GM12875 (cell line): ENCODE measurements at regions not wholly inside any gene's neighbourhood (a gene's known extent, or its start where the extent isn't known, plus 50 kb on each side); places are given as distances from the start of the nearest gene placed in this dataset.

Source experiments
- H3K4me3 ChIP-seq: one replicate; pipeline ENCODE4 v1.5.1; 2011; ENCODE audit warnings: low read depth, low read length, control low read depth
- TF ChIP-seq, protein P1 (sequence below): IDR thresholded peaks from 2 replicates; pipeline ENCODE4 v1.5.1; 2011; ENCODE audit warnings: low read depth, mild to moderate bottlenecking, control low read depth, inconsistent platforms, low read length, moderate library complexity, borderline replicate concordance; ENCODE audit not compliant: insufficient read depth

GRCh38 chr7:25989140-25989705 is 162.8 kb upstream of the NFE2L3 start:
- H3K4me3 ChIP-seq: no peak overlapping the region
- TF ChIP-seq, protein P1, sequence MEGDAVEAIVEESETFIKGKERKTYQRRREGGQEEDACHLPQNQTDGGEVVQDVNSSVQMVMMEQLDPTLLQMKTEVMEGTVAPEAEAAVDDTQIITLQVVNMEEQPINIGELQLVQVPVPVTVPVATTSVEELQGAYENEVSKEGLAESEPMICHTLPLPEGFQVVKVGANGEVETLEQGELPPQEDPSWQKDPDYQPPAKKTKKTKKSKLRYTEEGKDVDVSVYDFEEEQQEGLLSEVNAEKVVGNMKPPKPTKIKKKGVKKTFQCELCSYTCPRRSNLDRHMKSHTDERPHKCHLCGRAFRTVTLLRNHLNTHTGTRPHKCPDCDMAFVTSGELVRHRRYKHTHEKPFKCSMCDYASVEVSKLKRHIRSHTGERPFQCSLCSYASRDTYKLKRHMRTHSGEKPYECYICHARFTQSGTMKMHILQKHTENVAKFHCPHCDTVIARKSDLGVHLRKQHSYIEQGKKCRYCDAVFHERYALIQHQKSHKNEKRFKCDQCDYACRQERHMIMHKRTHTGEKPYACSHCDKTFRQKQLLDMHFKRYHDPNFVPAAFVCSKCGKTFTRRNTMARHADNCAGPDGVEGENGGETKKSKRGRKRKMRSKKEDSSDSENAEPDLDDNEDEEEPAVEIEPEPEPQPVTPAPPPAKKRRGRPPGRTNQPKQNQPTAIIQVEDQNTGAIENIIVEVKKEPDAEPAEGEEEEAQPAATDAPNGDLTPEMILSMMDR: no peak

GRCh38 chr7:25994433-25994994 is 157.5 kb upstream of the NFE2L3 start:
- no peak overlapping the region for H3K4me3 ChIP-seq

DNA sequence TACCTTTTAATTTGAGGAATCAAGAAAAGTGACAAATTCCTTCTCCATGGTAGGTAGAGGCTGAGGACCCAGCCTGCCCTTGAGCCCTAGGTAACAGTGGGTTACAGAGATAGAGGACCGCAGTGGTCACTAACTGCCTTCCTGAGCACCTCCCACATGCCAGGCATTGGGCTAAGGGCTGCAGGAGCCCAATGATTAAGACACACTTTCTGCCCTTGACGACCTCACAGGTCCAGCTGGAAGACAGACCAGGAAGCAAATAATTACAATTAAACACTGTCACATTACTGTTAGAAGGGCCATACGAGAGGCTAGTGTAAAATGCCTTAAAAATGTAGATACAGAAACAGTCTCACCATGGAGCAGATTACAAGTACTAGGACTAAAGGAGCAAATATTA is 156.8 kb upstream of the NFE2L3 start:
- no peak overlapping the region for H3K4me3 ChIP-seq

More at GRCh38 chr7:25994433-25994994, 157.5 kb upstream of the NFE2L3 start:
- TF ChIP-seq, protein P1: no peak

DNA sequence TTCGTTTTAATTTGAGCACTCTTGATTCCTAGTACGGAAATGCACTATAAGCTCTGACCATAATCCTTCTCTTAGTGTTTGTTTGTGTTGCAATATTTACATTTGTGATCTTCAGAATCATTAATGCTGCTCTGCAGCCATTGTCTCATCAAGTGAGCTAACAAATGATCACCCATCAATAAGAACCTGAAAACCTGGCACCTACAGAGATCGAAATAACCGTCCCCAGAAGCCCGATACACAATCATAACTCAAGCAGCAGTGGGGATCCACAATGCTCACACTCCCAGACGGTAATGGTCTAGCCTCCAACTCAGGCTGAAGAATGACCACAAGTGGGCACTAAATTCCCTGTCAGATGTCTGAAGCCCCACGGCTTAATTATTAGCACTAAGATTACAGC is 156.0 kb upstream of the NFE2L3 start:
- TF ChIP-seq, protein P1: no peak
- H3K4me3 ChIP-seq: no peak overlapping the region

More for the DNA sequence above, 156.8 kb upstream of the NFE2L3 start:
- TF ChIP-seq, protein P1: no peak

DNA sequence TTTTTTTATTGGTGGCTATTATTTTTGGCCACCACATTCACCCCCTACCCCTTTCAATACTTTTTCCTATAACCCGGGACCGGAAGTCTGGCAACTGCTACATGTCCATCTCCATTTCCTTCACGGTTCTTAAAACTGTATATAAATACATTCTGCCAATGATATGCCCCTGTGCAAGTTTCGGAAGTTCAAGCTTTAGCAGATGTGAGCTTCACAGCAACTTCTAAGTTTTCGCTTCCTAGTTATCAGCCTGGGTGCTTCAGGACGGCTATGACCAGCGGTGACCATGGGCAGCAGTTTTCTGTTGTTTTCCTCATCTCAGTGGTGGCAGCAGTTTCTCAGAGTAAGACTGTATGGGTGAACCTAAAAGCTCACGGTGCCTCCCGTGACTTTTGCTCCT is 153.5 kb upstream of the NFE2L3 start:
- TF ChIP-seq, protein P1: no peak
- H3K4me3 ChIP-seq: no peak overlapping the region

DNA sequence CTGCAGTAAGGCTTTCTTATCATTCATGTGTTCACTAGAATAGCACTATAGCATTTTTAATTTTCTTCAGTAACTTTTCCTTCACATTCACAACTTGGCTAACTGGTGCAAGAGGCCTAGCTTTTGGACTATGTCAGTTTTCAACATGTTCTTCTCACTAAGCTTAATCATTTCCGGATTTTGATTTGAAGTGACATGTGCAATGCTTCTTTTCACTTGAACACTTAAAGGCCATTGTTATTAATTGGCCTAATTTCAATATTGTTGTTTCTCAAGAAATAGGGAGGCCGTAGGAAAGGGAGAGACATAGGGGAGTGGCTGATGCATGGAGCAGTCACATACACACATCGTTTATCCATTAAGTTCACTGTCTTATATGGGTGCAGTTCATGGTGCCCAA is 151.2 kb upstream of the NFE2L3 start:
- TF ChIP-seq, protein P1: no peak
- no peak overlapping the region for H3K4me3 ChIP-seq

DNA sequence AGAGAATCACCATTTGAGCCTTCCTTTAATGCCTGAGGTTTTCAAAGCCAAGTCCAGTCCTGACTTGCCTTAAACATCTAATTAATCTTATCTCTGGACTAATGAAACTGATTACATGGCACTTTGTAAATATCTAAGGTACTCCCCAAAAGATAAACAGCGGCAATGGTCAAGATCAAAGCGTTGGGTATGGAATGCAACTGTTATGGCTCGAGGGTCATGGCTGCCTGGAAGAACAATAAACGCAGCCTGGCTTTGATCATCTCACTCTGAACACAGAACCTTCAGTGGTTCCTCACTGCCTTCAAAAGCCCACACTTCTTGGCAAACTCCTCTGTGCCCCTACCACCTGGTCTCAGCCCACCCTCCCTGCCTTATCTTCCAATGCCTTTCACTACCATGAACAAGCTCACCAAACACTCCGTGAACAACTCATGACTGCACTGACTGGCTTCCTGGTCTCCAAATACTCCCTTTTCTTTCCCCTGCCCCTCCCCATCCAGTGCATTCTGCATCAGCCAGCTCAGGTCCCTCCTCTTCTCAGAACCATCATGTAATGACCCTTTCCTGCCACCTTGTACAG is 150.2 kb upstream of the NFE2L3 start:
- no peak overlapping the region for H3K4me3 ChIP-seq
- TF ChIP-seq, protein P1: no peak
